Spinal cord (tissue), 9 donors: ENCODE measurements at regions not wholly inside any gene's neighbourhood (a gene's known extent, or its start where the extent isn't known, plus 50 kb on each side); places are given as distances from the start of the nearest gene placed in this dataset.
A peak's percentile ranks its signal among the peaks of the same experiment; 100 is the strongest.
"Not testable (repeated sequence)": the region's sequence is repeated elsewhere in the genome, so short reads cannot be mapped to it uniquely, and the experiment has no call there.

ENCODE experiments used
- DNase-seq, 6 donors: peaks; one replicate each; pipeline versions ENCODE4 v3.0.0 to v3.0.0-alpha.2; 2013 to 2015; ENCODE audit warnings: low spot score in 6 of 6, low read depth in 4 of 6
- H3K27ac ChIP-seq: one replicate; pipeline ENCODE4 v1.5.1; 2013; ENCODE audit warnings: low read depth, low read length, control low read depth
- H3K27me3 ChIP-seq: one replicate; pipeline ENCODE4 v1.6.1; 2013; ENCODE audit warnings: low read length; ENCODE audit not compliant: control insufficient read depth, insufficient read depth
- H3K36me3 ChIP-seq: one replicate; pipeline ENCODE4 v1.6.1; 2013; ENCODE audit warnings: low read length; ENCODE audit not compliant: control insufficient read depth, insufficient read depth
- H3K4me1 ChIP-seq: one replicate; pipeline ENCODE4 v1.6.1; 2013; ENCODE audit warnings: low read length; ENCODE audit not compliant: control insufficient read depth, insufficient read depth
- H3K4me3 ChIP-seq: one replicate; pipeline ENCODE4 v1.5.1; 2013; ENCODE audit warnings: low read depth, low read length, control low read depth
- H3K9me3 ChIP-seq: one replicate; pipeline ENCODE4 v1.6.1; 2013; ENCODE audit warnings: low read length; ENCODE audit not compliant: control insufficient read depth, insufficient read depth
- WGBS: methylation state at CpG from one replicate; pipeline ENCODE4 v1.1.5; 2013; ENCODE audit warnings: missing lambda C conversion rate; ENCODE audit not compliant: insufficient coverage; 5-methylcytosine and 5-hydroxymethylcytosine counted together
- donor health status: healthy.

DNA sequence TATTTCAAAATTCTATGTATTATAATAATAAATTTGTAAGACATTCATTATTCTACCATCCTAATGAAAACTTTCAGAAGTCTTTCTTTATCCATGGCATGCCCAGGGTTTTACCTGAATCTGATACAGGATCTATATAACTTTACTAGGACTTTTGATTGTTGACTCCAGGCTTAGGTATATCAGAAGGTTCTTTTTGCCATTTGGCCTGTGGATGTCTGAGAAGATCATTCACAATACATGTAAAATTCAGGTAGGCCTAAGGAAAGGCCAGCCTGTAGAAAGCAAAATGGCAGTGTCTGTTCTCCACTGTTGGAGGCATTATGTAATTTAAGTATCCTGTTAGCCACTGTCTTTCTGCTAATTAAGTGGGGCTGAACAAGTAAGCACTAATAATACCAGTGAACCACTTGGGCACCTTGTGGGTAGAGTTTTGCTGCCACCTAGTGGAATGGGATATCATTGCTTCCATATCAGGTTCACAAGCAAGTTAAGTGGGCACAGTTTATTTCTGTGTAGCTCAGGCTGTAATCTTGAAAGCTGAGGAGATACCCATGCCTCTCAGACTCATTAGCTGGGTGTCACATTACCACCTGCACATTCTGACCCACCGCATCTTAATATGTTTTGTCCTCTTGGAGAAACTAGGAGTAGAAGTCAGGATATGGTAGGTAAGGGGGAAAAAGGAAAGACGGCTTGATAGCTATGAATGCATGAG, 105.5 kb downstream of the SEPTIN7 start:
- Histone ChIP-seq H3K27me3 (no peaks in the 10 kb centered on the region), H3K9me3 (no peaks in the 10 kb centered on the region), H3K4me1 (peaks cover 12% of the 10 kb centered on the region), H3K27ac (no peak overlapping the region), H3K36me3 (peaks cover 3% of the 10 kb centered on the region), H3K4me3 (no peak overlapping the region)
- WGBS: no CpG with 5 or more reads among the region's 2 CpGs
- DNase-seq: peak in 5 of 6 donors; percentile 67 to 95 (median 79)

GRCh38 chr7:35908331-35909216, 107.7 kb downstream of the SEPTIN7 start:
- WGBS: 27% methylated on average over 5 of the region's 11 CpGs
- Histone ChIP-seq H3K9me3 (no peaks in the 10 kb centered on the region), H3K36me3 (peaks cover 3% of the 10 kb centered on the region), H3K27me3 (no peaks in the 10 kb centered on the region), H3K4me1 (peaks cover 12% of the 10 kb centered on the region), H3K27ac (peak overlapping the region; percentile 57), H3K4me3 (no peak overlapping the region)
- DNase-seq: peak in 3 of 6 donors; percentile 40 to 83 (median 70)

- peak overlapping the region; percentile 57 for H3K27ac ChIP-seq
Measured at GRCh38 chr7:35909870-35910357, 109.1 kb downstream of the SEPTIN7 start.

GRCh38 chr7:35910621-35911020, 109.8 kb downstream of the SEPTIN7 start:
- not testable (repeated sequence) for H3K27me3 ChIP-seq, H3K27ac ChIP-seq, H3K4me3 ChIP-seq, H3K36me3 ChIP-seq, H3K9me3 ChIP-seq, DNase-seq
- 100% methylated on average over 2 of the region's 3 CpGs for WGBS
- H3K4me1 ChIP-seq: peaks cover 12% of the 10 kb centered on the region

More at GRCh38 chr7:35909870-35910357, 109.1 kb downstream of the SEPTIN7 start:
- Histone ChIP-seq H3K9me3 (no peaks in the 10 kb centered on the region), H3K4me3 (no peak overlapping the region), H3K36me3 (peaks cover 3% of the 10 kb centered on the region), H3K27me3 (no peaks in the 10 kb centered on the region), H3K4me1 (peaks cover 12% of the 10 kb centered on the region)
- DNase-seq: peak in 2 of 6 donors; percentile 14 to 42
- 61% methylated on average over 2 of the region's 4 CpGs for whole genome bisulfite sequencing

GRCh38 chr7:35913350-35913749, 112.5 kb downstream of the SEPTIN7 start:
- H3K36me3 ChIP-seq, H3K4me1 ChIP-seq, H3K9me3 ChIP-seq, H3K4me3 ChIP-seq, DNase-seq, H3K27me3 ChIP-seq, H3K27ac ChIP-seq: not testable (repeated sequence)
- 100% methylated on average over 1 of the region's 2 CpGs for WGBS

GRCh38 chr7:35914214-35914613, 113.4 kb downstream of the SEPTIN7 start:
- not testable (repeated sequence) for H3K36me3 ChIP-seq, H3K27me3 ChIP-seq, H3K27ac ChIP-seq, H3K4me1 ChIP-seq, H3K9me3 ChIP-seq, DNase-seq, H3K4me3 ChIP-seq
- WGBS: 100% methylated on average over 1 of the region's 1 CpG

DNA sequence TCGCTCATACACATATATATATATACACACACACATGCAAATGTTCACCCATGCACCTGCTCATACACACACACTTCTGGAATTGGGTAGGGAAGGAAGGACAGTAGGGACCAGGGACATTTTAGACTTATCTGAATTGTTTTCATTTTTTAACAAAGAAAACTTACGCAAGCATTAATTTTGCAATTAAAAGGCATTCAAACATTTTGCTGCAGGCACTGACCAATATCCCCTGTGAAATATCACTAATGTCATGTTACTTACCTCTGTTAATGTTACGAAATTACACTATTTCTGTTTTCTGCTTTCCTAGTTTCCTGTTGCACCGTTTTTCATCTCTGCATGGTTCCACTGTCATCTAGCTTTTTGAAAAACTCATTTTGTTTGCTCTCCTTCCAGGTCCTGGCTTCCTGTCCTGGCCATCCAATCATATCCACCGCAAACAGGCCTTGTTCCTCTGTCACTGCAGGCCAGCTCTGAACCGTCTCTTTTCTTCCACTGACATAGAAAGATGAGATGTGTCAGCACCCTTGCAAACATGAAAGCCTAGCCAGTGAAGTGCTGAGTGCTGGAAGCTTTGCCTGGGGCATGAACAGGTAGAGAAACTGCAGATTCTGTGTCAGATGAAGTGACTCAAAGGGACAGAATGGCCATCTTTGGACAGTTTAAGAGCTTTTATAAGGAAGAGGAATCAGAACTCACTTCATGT, 114.5 kb downstream of the SEPTIN7 start:
- H3K36me3 ChIP-seq, H3K4me1 ChIP-seq, H3K9me3 ChIP-seq, H3K4me3 ChIP-seq, H3K27ac ChIP-seq, DNase-seq, H3K27me3 ChIP-seq: not testable (repeated sequence)
- 82% methylated on average over 3 of the region's 6 CpGs for WGBS

GRCh38 chr7:35918217-35918616, 117.4 kb downstream of the SEPTIN7 start:
- H3K36me3 ChIP-seq, DNase-seq, H3K9me3 ChIP-seq, H3K4me3 ChIP-seq, H3K27ac ChIP-seq, H3K4me1 ChIP-seq, H3K27me3 ChIP-seq: not testable (repeated sequence)
- WGBS: 69% methylated on average over 3 of the region's 10 CpGs

- DNase-seq: peak in 1 of 6 donors; percentile 30
- H3K9me3 ChIP-seq, H3K4me1 ChIP-seq, H3K27ac ChIP-seq, H3K27me3 ChIP-seq, H3K4me3 ChIP-seq, H3K36me3 ChIP-seq: not testable (repeated sequence)
- 37% methylated on average over 3 of the region's 6 CpGs for WGBS
Measured at GRCh38 chr7:35919607-35920006, 118.8 kb downstream of the SEPTIN7 start.
